CD4-positive, alpha-beta T cell (primary cell): ENCODE measurements at regions not wholly inside any gene's neighbourhood (a gene's known extent, or its start where the extent isn't known, plus 50 kb on each side); places are given as distances from the start of the nearest gene placed in this dataset.

Experiments
- ATAC-seq: fragments of 200-7000 bp; cut with Tn5 transposase; one replicate; pipeline ENCODE4 v1.10.0; 2022; ENCODE audit warnings: mild to moderate bottlenecking; ENCODE audit not compliant: poor library complexity
- CTCF ChIA-PET: fragments of 350-600 bp; sonication (Branson Sonifier 250); formaldehyde crosslinking; loops from one replicate; lab custom pipeline; 2021; ENCODE audit warnings: antibody characterized with exemption, inconsistent platforms; lab: Charles Lee
- POLR2A ChIA-PET: fragments of 350-600 bp; sonication (Branson Sonifier 250); formaldehyde crosslinking; loops from one replicate; lab custom pipeline; 2021; ENCODE audit warnings: antibody characterized with exemption, inconsistent platforms; lab: Charles Lee
- DNase-seq, 14 experiments: peaks; one replicate each; pipeline ENCODE4 v3.0.0-alpha.2; 2013 to 2020; ENCODE audit warnings: mixed read lengths in 2 of 14
- H3K27ac ChIP-seq, 2 donors: one replicate each; pipeline versions ENCODE4 v1.5.1 to v1.7.0; 2013; ENCODE audit warnings: low read length in 2 of 2, low read depth in 1 of 2, mild to moderate bottlenecking in 1 of 2
- H3K27me3 ChIP-seq, 2 experiments: 1 replicate in 1 of 2; 2 replicates in 1 of 2; pipeline versions ENCODE4 v1.6.1 to v1.7.0; 2013; ENCODE audit warnings: low read length in 2 of 2, control low read depth in 1 of 2, mild to moderate bottlenecking in 1 of 2, moderate library complexity in 1 of 2; ENCODE audit not compliant: insufficient read depth in 2 of 2, control insufficient read depth in 1 of 2
- H3K36me3 ChIP-seq: one replicate; pipeline ENCODE4 v1.6.1; 2013; ENCODE audit warnings: low read length, control low read depth; ENCODE audit not compliant: insufficient read depth
- H3K4me1 ChIP-seq: one replicate; pipeline ENCODE4 v1.6.1; 2013; ENCODE audit warnings: low read length, control low read depth; ENCODE audit not compliant: insufficient read depth
- H3K4me3 ChIP-seq: one replicate; pipeline ENCODE4 v1.5.1; 2013; ENCODE audit warnings: mild to moderate bottlenecking, low read length, moderate library complexity
- H3K9me3 ChIP-seq, 2 experiments: 1 replicate in 1 of 2; 2 replicates in 1 of 2; pipeline versions ENCODE4 v1.6.1 to v1.7.0; 2013; ENCODE audit warnings: low read length in 2 of 2, mild to moderate bottlenecking in 2 of 2, control low read depth in 1 of 2, moderate library complexity in 1 of 2; ENCODE audit not compliant: control insufficient read depth in 1 of 2, insufficient read depth in 1 of 2
- H3K27ac Mint-ChIP-seq: one replicate; pipeline ENCODE4 v1.8.0; 2020; ENCODE audit warnings: mixed read lengths
- H3K27me3 Mint-ChIP-seq: one replicate; pipeline ENCODE4 v1.8.0; 2021; ENCODE audit warnings: mixed read lengths
- H3K36me3 Mint-ChIP-seq: one replicate; pipeline ENCODE4 v1.8.0; 2021; ENCODE audit warnings: low read depth, mixed read lengths
- H3K4me1 Mint-ChIP-seq: one replicate; pipeline ENCODE4 v1.8.0; 2021; ENCODE audit warnings: low read depth, mixed read lengths
- H3K4me3 Mint-ChIP-seq: one replicate; pipeline ENCODE4 v1.8.0; 2020; ENCODE audit warnings: mild to moderate bottlenecking, mixed read lengths
- H3K9me3 Mint-ChIP-seq: one replicate; pipeline ENCODE4 v1.8.0; 2020; ENCODE audit warnings: mixed read lengths
- intact Hi-C, 2 experiments: fragments of 100-400 bp; cut with DNase I in 1 of 2; cut with micrococcal nuclease in 1 of 2; formaldehyde crosslinking; loops; one replicate each; pipeline versions ENCODE4 v1.15.1 to v1.9.0; 2023 to 2025; cut with DNase I, micrococcal nuclease
- TF ChIP-seq, protein P1 (sequence below): fragments of 200-600 bp; IDR thresholded peaks from one replicate; pipeline ENCODE4 v1.8.0; 2022; ENCODE audit warnings: antibody characterized with exemption, mild to moderate bottlenecking

DNA sequence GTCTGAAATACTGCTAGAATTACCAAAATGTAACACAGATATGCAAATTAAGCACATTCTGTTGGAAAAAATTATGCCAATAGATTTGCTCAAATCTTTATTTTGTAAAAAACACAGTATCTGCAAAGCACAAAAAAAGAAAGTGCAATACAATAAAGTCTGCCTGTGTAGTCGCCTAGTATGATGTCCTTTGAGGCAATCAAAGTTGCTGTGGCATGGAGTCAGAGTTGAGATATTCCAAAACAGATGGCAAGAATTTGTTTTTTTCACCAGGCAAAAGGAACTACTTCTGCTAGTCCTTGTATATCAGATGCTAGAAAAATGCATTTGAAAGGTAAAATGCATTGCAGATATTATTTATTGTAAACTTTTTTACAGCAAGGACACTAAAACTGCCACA is 531.3 kb upstream of the TMEFF2 start:
- Mint-ChIP-seq H3K4me1 (no peaks in the 10 kb centered on the region), H3K27ac (no peak overlapping the region), H3K36me3 (no peaks in the 10 kb centered on the region), H3K9me3 (no peaks in the 10 kb centered on the region), H3K27me3 (no peaks in the 10 kb centered on the region), H3K4me3 (no peak overlapping the region)
- Histone ChIP-seq H3K4me1 (no peaks in the 10 kb centered on the region), H3K27me3 (no peaks in the 10 kb centered on the region), H3K36me3 (no peaks in the 10 kb centered on the region), H3K9me3 (no peaks in the 10 kb centered on the region), H3K27ac (no peak overlapping the region), H3K4me3 (no peak overlapping the region)
- TF ChIP-seq, protein P1, sequence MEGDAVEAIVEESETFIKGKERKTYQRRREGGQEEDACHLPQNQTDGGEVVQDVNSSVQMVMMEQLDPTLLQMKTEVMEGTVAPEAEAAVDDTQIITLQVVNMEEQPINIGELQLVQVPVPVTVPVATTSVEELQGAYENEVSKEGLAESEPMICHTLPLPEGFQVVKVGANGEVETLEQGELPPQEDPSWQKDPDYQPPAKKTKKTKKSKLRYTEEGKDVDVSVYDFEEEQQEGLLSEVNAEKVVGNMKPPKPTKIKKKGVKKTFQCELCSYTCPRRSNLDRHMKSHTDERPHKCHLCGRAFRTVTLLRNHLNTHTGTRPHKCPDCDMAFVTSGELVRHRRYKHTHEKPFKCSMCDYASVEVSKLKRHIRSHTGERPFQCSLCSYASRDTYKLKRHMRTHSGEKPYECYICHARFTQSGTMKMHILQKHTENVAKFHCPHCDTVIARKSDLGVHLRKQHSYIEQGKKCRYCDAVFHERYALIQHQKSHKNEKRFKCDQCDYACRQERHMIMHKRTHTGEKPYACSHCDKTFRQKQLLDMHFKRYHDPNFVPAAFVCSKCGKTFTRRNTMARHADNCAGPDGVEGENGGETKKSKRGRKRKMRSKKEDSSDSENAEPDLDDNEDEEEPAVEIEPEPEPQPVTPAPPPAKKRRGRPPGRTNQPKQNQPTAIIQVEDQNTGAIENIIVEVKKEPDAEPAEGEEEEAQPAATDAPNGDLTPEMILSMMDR: no peak
- ATAC-seq (no peak), DNase-seq (no peak)
- intact Hi-C loops: no loop called here
- ChIA-PET CTCF (no interaction called here), POLR2A (no interaction called here)

DNA sequence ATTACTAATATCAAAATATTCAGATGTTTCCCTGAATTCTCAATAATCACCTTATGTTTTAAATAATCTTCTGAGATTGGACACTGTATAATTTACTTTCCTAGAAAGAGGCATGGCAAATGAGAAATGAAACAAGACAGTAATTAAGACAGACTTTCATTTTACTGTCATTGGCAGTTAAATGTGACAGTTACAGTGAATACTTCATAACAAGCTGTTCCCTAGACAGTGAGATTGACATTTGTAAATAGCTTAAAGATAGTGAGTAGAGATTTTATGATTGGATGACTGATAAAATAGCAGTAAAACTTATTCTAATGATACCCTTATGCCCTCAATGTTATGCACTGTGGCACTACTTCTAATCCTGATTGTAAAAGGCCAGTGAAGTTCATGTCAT is 524.9 kb upstream of the TMEFF2 start:
- TF ChIP-seq, protein P1: no peak
- Mint-ChIP-seq H3K27me3 (no peaks in the 10 kb centered on the region), H3K36me3 (no peaks in the 10 kb centered on the region), H3K4me3 (no peak overlapping the region), H3K9me3 (peaks cover 2% of the 10 kb centered on the region), H3K27ac (no peak overlapping the region), H3K4me1 (no peaks in the 10 kb centered on the region)
- Histone ChIP-seq H3K36me3 (no peaks in the 10 kb centered on the region), H3K27me3 (no peaks in the 10 kb centered on the region), H3K4me3 (no peak overlapping the region), H3K27ac (no peak overlapping the region), H3K9me3 (no peaks in the 10 kb centered on the region), H3K4me1 (no peaks in the 10 kb centered on the region)
- intact Hi-C loops: no loop called here
- ChIA-PET POLR2A (no interaction called here), CTCF (no interaction called here)
- ATAC-seq: no peak
- no peak for DNase-seq

DNA sequence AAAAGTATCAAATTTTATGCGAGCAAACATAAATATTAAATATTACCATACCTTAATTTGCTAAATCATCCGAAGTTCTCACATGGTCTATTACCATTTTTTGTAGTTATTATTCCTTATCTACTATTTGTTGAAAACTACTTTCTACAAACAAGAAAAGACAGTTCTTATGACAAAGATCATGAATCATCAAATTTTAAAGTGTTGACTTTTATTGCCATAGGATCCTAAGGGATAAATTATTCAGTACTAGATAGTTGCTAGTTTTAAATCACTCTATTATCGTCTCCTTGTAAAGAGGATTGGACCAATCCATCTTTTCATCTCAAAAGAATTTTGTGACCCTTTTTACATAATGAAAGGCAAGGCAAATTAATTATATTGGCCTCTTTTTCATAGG is 523.6 kb upstream of the TMEFF2 start:
- no peaks in the 10 kb centered on the region for H3K27me3 Mint-ChIP-seq
- no peaks in the 10 kb centered on the region for H3K36me3 Mint-ChIP-seq
- H3K27ac ChIP-seq: no peak overlapping the region
- no peaks in the 10 kb centered on the region for H3K4me1 ChIP-seq
- no peaks in the 10 kb centered on the region for H3K27me3 ChIP-seq
- peaks cover 2% of the 10 kb centered on the region for H3K9me3 Mint-ChIP-seq
- H3K27ac Mint-ChIP-seq: no peak overlapping the region
- H3K4me3 Mint-ChIP-seq: no peak overlapping the region
- ATAC-seq (no peak), DNase-seq (no peak)
- TF ChIP-seq, protein P1: no peak
- CTCF ChIA-PET: no interaction called here
- no peak overlapping the region for H3K4me3 ChIP-seq
- no peaks in the 10 kb centered on the region for H3K9me3 ChIP-seq
- H3K4me1 Mint-ChIP-seq: no peaks in the 10 kb centered on the region
- POLR2A ChIA-PET: no interaction called here
- no peaks in the 10 kb centered on the region for H3K36me3 ChIP-seq
- intact Hi-C loops: no loop called here
